ENCODE measurements at regions not wholly inside any gene's neighbourhood (a gene's known extent, or its start where the extent isn't known, plus 50 kb on each side); places are given as distances from the start of the nearest gene placed in this dataset.

- no peak for DNase-seq
These were observed 154.3 kb upstream of the USP24 start for GRCh38 chr1:55369474-55369873.

GRCh38 chr1:55368698-55369097 lies 153.5 kb upstream of the USP24 start:
- DNase-seq = no peak

- no peak for DNase-seq
These were observed 152.1 kb upstream of the USP24 start for GRCh38 chr1:55367273-55367672.

- no peak for DNase-seq
These were observed 149.1 kb upstream of the USP24 start for GRCh38 chr1:55364216-55364615.

DNA sequence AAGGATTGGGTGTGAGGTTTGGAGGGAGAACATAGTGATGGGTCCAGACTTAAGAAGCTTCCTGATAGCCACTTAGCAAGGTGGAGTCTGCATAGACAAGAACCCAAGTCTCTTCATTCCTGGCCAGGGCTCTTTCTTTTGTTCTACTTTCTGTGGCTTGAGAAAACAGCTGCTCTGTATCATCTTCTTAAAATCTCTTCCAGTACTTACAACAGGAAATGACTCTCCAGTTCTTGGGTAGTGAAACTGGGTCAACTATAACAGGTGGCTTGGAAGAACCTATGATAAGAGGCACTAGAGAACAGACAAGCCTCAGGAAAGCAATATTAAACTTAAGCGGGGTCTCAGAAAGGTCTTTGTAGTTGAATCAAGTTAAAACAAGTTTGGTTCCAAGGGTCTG lies 148.1 kb upstream of the USP24 start:
- DNase-seq = no peak

DNA sequence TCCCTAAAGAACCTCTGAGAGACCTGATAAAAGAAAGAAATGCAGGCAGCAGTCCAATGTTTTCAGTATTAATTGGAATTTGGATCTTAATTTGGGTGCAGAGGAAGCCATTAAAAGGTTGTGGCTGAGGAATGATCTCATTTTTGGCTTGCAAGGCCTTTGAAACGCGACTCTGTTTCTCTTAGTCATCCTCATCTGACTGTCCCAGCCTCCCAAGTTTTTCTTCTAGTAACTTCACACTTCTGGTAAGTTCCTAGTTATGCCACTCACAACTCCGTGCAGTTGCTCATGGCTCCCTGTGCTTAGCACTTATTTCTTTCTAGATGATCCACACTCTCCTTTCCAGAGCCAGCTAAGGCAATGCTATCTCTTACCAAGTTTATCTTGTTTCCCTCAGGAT lies 147.4 kb upstream of the USP24 start:
- DNase-seq = no peak

- DNase-seq = no peak
These were observed 144.4 kb upstream of the USP24 start for GRCh38 chr1:55359611-55360010.

DNA sequence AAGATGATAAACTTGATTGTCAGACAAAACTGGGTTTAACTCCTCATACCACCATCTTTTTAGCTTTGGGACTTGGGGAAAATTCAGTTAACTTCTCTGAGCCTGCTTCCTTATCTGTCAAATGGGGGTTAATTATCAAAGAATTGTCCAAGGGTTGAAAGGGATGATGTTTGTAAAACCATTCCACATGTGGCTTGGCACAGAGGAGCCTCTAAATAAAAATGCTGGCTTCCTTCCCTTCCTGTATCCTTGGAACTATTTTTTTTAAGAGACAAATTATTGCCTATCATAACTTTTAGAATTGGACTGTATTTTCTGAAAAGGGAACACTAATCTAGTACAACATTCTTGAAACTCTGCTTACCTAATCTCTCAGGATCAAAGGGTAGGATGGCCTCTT lies 143.4 kb upstream of the USP24 start:
- no peak for DNase-seq

DNA sequence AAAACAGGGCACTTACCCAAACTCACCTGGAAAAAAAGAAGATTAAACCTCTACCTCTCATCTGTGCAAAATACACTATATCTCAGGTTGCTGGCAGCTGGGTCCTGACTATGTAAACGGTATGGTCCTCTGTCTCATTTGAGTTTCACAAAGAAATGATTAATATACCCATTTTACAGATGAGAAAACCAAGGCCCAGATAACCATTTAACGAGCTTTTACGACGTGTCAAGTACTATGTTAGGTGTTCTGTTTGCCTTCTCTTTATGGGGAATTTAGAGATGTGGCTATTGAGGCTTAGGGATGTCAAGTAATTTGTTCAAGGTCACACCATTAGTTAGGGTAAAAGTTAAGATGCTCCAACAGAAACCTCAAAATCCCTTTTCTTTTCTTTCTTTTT lies 140.4 kb upstream of the USP24 start:
- no peak for DNase-seq

DNA sequence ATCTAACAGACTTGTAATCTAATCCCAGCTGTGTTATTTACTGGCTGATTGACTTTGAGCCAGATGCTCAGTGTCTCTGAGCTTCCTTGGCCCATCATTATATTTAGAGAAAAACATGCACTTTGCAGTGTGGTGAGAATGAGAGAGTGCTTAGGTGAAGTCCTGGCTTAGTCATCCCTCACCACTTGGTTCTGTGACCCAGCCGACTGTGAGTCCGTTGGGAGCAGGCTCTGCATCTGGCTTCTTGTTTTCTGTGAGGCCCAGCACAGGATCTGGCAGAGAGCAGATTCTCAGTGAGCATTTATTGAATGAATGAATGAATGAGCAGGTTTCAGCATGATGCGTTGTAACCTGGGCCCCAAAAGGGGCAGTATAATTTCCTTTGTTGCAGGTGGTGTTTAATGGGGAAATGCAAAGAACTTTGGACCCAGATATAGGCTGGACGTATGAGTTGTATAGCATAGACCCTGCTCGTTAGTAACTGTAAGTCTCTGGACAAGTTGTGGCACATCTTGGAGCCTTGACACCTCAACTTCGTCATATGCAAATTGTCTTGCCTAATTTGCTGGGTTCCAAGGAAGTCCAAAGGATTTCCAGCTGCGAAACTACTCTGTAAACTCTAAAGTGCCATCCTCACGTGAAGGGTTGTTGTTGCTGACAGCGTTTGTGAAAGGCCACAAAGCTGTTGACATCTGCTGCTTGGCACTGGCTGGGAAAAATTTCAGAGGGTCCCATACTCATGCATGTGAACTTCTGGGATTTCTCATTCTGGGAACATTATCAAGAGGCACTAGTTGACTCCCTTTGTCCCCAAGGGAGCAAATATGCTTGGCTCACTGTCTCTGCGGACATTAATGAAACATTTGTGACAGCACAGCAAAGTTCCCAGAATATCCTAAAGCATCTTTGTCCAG lies 138.8 kb upstream of the USP24 start:
- DNase-seq = no peak

DNA sequence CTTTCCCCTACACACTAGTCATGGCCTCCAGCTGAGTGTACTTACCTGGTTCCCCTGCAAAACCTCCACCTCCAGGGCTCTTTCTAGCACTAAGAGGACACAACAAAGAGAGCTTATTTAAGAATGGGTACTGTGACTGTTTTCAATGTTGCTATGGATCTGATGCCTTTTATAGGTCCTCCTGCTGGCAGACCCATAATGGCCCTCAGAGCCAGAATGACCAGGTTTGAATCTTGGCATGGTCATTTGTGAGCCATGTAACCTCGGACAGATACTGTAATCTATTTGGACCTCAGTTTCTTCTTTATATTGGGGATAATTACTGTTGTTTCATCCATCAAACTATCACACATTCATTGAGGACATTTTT lies 137.6 kb upstream of the USP24 start:
- no peak for DNase-seq

- no peak for DNase-seq
These were observed 137.1 kb upstream of the USP24 start for GRCh38 chr1:55352080-55352810.

DNA sequence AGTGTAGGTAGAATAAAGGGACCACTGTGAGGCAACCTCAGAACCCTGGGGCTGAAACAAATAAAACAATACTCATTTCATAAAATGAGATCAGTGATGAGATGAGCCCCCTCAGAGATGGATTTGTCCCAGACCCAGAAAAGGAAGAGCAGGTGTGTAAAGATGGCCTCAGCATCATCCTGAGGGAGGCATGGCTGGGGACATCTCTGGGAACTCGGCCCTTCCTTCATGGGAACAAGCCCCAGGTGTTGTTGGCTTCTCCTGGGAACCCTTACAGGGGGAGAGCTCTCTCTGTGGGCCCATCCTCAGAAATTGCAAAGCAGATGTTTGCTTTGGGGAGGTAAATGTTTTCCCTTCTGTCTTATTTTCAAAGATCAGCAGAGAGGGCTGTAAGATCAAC lies 133.2 kb upstream of the USP24 start:
- DNase-seq = no peak

- DNase-seq = no peak
These were observed 132.7 kb upstream of the USP24 start for GRCh38 chr1:55347866-55348265.

DNA sequence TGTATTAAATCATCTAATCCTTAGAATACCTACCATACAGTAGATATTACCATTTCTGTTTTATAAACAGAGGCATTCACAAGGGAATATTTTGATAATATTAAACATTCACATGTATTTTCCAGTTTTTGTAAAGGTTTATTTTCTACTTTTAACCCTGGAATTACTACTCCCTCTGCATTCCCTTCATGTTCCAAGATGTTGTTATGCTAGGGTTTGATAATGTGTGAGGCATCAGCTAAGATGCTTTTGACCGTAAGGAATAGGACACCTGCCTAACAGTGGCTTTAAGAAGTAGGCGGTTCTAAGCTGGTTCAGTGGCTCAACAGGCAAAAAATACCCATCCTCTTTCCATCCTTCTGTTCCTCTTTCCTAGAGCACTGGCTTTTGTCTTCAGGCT lies 131.9 kb upstream of the USP24 start:
- no peak for DNase-seq

DNA sequence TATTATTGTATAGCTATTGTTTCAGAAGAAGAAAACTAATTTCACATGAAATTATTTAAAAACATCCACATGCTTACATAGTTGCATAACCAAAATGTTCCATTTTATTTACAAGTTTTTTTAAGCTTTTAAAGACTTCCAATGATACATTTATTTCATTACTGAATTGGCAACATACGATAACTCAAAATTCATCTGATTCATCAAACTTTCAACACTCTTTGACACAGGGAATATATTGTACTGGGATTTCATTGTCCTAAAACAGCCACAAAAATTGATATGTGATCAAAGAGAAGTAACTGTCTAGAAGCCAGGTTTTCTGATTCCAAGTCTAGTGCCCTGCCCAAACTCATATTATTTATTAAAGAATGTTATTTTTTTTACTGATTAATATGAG lies 131.4 kb upstream of the USP24 start:
- no peak for DNase-seq

DNA sequence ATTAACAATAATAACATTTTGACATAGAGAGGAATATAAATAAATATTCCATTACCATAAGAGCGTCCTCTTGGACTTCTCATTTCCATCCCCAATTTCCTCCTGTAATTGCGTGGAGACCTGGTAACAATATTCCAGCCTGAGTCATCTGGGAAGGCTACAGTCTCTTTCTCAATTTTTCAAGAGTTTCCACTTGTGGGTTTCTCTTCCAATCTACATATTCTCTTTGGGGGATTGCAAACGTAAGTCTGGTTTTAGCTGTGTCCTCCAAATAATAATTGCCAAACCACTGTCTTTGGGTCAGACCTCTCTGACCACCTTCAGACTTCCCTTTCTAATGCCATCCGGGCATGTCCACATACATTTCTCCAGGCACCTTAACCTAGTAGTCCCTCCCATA lies 124.5 kb upstream of the USP24 start:
- no peak for DNase-seq

GRCh38 chr1:55338448-55338820 lies 123.3 kb upstream of the USP24 start:
- peak in 1 of 2 experiments; percentile 14 for DNase-seq

DNA sequence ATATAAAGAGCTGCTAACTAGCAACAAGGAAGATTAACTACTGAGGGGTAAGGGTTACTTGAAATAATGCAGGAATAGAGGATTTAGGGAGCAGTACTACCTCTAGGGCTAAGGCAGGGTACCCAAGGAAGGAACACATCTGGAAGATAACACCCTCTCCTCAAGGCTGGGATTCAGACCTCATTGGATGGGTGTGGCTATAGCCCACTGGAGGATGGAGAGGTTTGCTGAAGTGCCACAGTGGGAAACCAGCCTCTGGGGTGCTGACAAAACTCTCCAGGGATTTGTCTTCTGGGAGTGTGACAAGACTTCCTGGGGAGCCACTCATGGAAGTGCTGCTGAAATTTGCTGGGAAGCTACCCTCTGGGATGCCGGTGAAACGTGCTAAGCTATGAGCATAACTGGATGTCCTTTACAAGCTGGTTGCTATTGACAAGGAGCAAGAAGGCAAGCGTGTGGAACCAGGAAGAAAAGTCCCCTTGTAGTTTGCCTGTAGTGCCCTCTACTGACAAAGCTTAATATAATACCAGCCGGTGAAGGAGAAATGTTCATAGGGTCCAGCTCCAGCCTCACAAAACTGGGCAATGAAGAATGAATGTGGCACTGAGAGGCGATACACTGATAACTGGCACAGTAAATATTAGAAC lies 122.8 kb upstream of the USP24 start:
- peak in 1 of 2 experiments; percentile 13 for DNase-seq

DNA sequence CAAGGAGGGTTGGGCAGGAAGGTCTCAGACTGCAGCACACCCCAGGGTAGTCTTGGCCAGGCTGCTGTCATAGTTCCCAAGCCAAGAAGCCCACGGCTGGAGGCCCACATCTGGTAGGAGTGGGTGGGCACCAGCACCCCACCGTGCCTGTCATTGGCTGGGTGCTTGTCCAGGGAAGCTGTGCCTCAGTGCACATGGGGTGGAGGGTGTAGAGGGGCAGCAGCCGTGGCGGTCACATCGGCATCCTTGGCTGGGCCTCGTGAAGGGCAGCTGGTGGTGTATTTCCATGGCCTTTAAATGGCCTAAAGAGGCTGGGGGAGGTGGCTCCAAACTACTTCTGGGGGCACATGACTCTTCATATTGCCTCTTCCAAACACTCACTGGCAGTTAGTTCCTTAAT lies 119.6 kb upstream of the USP24 start:
- no peak for DNase-seq

DNA sequence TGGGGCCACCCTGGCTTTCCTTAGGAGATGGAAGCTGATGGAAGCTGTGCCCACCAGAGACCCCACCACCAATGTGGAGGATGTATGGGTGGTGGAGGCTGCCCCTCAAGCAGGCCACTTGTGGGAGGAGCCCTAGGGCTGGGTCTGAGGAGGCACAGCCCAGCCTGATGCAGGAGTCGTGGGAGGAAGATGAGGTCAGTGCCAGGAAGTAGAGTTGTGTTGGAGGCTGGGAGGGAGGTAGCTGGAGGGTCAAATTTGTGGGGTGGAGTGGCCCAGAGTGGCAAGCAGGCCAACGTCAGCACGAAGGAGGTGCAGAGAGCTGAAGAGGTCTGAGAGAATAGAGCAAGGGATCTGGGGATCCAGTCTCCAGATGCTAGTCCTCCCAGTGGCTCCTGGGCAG lies 119.0 kb upstream of the USP24 start:
- DNase-seq = no peak

- DNase-seq = no peak
These were observed 118.3 kb upstream of the USP24 start for GRCh38 chr1:55333461-55333860.

DNA sequence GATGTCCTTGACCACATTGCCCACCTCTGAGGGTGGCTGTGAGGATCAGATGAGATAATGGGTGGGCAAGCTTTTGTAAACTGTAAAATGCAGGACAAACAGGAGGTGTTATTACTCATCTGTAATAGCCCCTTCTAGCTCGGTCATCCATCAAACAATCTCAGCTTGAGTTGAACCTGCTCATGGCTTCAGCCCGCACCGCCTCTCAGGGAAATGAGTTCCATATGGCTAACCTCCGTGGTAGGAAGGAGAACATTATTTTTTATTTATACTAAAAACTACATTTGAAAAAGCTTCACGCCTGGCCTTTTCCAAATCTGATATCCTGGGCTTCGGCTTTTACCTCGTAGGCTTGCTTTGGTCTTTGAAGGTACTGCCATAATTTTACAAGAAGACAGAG lies 116.2 kb upstream of the USP24 start:
- DNase-seq = no peak
